ENCODE measurements at regions not wholly inside any gene's neighbourhood (a gene's known extent, or its start where the extent isn't known, plus 50 kb on each side); places are given as distances from the start of the nearest gene placed in this dataset.

- TF ChIP-seq CTCF (IDR thresholded peaks at IDR 0.05) (no peak), POLR2AphosphoS5 (IDR thresholded peaks at IDR 0.05) (no peak)
These were observed 152.6 kb downstream of the TFPI2 start for GRCh38 chr7:93737953-93738352.
